SK-N-DZ (cell line): ENCODE measurements at regions not wholly inside any gene's neighbourhood (a gene's known extent, or its start where the extent isn't known, plus 50 kb on each side); places are given as distances from the start of the nearest gene placed in this dataset.

Source experiments
- DNase-seq: peaks from one replicate; pipeline ENCODE4 v3.0.0-alpha.2; 2015; ENCODE audit warnings: low spot score

DNA sequence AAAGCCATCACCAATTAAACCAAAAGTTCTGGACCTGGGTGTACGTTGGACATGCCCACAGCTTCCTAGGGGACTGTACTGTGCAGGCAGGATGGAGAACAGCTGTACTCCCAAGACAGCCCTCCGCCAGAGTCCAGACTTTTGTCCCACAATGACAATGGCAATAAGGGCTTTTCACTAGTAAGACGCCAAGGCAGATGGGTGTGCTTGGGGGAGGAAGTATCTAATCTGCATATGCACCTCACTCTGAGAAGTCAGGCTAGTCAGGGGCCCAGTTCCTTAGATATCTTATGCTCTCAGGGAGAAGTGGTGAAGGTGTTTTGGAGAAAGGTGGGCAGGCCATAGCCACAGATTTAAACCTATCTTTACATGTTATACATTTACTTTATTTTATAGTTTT lies 85.1 kb upstream of the USP47 start:
- DNase-seq, result no peak

DNA sequence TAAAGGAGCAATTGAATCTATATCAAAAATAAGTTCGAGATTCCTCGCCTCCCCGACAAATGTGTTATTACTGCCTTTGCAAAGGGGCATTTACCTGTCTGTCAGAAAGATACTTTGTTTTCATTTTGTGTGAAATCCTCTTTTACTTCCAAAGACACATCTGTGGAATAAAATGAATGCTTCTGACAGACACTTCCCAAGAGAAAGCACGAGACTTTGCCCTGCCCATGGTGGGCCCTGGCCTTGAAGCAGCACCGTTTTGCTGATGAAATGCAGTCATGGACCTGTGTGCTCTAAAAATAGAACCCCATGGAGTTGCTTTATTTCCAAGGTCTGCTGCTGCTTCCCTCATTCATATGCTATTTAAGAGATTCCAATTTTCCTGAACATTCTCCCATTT lies 85.9 kb upstream of the USP47 start:
- no peak for DNase-seq

DNA sequence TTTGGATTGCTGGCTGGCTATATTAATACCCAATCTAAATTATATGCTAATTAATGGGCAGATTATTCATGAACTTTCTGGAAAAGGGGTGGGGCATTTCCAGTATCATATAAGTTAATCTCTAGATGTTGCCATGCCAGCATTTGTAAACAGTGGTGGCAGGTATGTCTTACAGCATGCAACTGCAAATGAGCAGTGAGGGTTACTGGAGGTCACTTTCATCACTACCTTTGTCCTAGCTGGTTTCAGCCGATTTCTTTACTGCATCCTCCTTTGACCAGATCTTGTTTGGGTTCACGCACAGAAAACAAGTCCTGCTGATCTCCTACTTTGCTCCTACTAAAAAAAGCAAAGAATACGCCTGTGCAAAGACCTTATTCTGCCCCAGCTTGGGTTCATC lies 89.1 kb upstream of the USP47 start:
- DNase-seq, result no peak

DNA sequence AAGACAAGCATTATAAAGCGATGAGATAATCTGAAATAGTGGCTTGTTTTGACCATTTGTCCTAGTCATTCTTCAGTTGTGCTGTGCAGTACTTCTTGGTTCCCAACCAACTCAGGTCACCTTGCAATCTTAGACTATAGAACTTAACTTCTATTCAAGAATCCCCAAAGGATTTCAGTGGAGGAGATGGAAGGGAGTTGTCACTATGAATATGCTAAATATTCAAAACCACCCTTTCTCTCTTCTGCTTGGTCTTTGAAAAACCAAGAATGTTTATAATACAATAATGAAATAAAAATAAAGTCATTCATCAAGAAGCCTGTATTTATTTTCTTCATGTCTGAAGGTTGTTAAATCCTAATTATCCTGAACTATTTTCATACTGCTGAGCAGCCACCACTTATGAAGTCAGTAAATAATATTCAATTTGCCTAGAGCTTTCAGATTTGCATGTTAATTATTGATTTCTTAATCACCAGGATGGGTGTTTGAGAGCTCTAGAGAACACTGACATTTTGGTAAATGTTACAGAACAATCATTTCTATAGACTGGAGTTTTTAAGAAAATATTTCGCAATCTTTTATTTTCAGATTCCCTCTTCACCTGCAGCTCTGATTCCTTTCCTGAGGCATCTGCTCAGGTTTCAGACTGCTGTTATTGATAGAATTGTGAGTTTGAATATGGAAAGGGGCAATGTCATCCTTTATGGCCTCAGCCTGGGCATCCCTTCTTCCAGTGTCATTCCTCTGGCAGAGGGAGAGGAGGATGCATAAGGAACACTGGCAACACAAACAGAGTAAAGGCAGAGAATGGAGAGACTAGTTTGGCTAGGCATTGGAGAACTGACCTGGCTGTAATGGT lies 91.5 kb upstream of the USP47 start:
- DNase-seq, result no peak

DNA sequence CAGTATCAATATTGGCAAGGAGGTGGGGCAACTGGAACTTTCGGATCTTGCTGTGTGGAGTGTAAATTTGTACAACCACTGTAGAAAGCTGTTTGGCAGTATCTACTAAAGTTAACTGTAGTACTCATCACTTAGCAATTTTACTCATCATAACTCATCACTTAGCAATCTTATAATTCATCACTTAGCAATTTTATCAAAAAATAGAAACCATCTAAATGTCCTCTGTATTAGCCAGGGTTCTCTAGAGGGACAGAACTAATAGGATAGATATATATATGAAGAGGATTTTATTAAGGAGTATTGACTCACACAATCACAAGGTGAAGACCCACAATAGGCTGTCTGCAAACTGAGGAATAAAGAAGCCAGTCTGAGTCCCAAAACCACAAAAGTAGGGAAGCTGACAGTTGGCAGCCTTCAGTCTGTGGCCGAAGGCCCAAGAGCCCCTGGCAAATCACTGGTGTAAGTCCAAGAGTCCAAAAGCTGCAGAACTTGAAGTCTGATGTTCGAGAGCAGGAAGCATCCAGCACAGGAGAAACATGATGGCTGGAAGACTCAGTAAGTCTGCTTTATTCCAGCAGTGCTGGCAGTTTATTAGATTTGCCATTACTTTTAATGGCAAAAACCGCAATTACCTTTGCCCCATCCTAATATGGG lies 92.9 kb upstream of the USP47 start:
- no peak for DNase-seq

DNA sequence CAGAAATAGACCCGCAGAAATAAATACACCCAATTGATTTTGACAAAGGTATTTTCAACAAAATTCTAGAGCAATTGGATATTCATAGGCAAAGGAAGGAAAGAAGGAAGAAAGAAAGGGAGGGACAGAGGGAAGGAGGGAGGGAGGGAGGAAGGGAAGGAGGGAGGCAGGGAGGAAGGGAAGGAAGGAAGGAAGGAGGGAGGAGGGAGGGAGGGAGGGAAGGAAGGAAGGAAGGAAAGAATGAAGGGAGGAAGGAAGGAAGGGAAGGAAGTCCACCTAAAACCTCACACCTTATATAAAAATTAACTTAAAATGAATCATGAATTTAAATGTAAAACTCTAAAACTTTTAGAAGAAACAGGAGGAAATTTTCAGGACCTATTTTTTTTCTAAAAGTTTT lies 94.2 kb upstream of the USP47 start:
- no peak for DNase-seq

DNA sequence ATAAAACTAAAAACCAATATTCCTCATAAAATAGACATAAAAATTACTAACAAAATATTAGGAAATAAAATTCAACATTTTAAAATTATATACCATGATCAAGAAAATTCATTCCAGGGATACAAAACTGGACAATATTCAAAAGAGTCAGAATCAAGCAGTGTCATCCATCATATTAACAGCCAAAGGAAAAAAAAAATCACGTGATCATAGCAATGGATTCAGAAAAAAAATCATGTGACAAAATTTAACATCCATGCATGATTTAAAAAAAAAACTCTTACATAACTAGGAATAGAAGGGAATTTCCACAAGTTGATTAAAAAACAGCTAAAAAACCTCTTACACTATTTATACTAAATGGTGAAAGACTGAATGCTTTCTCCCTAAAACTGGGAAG lies 95.3 kb upstream of the USP47 start:
- DNase-seq, result no peak

DNA sequence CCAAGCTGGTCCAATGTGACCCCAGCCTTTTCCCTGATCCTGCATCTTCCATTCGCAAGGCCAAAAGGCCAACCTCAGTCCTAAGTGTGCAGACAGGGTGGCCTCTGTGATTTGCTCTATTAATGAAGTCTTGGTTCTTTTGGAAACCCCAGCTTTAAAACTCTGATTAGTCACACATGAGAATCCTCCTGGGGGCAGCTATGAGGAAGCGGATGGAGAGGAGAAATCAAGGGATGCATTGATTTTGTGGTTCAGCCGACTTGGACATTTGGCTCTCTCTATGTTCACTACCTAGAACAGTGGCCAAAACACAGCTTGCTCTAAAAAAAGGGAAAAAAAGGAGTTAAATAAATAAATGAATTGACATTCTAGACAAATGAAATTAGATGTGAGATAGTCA lies 98.6 kb upstream of the USP47 start:
- DNase-seq, result no peak

DNA sequence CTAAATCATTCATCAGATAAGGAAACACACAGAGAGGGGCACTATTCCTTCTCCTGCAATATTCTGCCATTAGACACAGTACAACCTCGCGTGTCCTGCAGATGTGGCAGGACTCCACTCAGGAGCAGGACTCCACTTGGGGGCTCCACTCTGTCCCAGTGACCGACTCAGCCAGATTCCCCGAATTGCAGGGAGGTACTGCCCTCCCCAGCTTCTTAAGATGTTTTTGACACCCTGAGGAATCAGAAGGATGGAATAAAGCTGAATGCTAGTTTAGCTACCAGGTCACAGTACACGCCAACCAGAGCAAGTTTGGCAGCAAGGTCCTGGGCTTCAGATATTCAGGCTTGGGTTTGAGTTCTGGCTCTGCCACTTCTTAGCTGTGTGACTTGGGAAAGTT lies 99.3 kb upstream of the USP47 start:
- no peak for DNase-seq

DNA sequence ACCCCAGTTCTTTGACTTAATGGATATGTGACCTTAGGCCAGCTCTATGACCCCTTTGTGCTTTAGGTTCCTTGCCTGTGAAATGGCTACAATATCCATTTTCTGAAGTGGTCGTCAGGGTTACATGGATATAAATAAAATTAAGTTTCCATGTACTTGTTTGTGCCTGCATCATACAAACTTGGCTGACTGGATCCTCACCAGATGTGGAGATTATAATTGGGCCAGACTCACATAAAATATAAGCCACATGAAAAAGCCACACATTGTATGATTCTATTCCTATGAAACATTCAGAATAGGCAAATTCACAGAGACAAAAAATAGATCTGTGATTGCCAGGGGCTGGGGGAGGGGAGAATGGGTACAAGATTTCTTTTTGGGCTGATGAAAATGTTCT lies 100.9 kb upstream of the USP47 start:
- no peak for DNase-seq

DNA sequence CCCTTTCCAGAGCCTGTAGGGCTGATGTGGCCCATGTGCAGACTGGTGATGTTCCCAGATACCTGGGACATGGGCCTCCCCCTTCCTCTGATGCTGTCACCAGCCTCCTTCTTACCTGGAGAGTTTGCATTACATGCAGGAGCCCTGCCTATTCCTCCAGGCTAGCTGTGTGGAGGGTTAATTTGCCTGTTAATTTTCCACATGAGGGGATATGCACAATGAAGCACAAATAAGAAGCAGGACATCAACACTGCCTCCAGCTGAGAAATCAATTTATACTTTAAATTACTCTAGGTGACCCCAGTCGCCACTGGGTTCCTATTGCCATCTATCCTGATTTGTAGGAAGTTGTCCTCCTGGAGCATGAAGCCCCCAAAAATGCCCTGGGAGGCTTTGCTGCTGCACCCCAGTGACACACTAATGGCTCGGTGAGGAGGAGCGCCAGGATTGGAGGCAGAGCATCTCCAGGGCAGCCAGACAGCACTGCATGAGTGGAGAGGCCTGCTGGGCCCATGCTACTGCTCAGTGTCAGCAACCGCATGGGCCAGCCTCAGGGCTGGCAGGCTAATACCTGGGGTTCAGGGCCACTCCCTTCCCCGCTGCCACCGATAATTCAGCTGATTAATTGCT lies 101.6 kb upstream of the USP47 start:
- no peak for DNase-seq

DNA sequence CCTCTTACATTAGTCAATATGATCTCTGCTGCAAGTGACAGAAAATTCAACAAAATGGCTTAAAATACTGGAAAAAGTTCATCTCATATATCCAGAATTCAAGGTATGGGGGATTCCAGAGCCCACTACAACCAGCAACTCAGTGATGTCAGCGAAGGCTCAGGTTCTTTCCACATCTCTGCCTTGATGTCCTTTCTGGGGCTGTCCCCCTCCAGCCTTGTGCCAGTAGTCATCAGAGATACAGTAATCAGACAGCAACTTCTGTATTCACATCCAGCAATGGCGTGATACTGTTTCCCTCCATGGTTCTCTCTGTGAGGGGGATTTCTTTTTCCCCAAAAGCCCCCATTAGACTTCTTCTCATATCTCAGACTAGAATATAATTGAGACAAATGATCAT lies 103.4 kb upstream of the USP47 start:
- no peak for DNase-seq

DNA sequence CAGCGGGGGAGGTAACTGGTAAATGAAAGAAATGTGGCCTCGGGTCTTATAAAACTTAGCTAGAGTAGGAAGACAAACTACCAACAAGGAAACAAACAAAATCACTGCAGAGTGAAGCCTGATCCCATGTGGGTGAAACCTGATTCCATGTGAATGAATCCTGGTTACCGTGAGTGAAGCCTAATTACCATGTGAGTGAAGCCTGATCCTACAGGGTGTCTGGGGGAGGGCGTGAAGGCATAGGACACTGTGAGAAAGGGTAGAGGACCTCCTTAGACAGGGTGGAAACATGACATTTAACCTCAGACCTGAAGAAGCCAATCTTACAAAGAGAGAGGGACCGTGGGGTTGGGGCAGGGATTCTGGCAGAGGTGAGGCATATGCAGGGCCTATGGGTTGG lies 106.2 kb upstream of the USP47 start:
- DNase-seq, result no peak

DNA sequence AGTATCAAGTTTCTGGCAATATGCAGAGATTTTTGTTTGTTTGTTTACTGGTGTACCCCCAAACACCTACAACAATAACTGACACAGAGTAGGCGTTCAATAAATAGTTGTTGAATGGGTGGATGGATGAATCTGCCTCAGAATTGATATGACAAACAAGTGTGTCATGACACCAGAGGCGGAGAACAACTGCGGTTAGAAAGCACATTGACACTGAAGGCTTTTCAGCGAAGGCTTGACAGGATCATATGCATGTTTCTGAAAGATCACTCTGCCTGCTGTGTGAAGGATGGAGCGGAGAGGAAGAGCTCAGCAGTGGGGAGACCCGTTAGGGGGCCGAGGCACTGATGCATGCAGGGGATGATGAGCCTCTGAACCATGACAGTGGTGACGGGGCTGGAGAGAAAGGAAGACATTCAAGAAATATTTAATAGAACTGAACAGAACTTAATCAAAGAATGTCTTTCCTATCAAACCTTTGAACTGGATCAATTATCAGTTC lies 108.5 kb upstream of the USP47 start:
- DNase-seq, result no peak

DNA sequence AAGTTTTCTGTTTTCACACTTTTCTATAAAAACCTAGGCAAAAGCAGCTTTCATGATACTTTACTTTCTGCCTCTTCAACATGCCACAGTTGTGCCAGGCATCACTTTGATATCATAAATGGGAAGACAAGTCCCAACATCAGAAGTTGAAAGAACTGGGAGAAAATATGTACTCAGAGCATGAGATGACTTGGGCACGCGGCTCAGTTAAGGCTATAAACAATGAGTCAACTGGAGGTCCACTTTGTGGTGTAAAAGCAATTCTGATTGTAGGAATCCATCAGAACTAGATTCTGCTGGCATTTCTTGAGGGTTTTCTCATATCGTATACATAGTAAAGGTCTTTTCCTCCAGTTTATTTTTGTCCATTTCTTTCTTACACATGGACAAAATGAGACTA lies 109.7 kb upstream of the USP47 start:
- DNase-seq, result no peak

DNA sequence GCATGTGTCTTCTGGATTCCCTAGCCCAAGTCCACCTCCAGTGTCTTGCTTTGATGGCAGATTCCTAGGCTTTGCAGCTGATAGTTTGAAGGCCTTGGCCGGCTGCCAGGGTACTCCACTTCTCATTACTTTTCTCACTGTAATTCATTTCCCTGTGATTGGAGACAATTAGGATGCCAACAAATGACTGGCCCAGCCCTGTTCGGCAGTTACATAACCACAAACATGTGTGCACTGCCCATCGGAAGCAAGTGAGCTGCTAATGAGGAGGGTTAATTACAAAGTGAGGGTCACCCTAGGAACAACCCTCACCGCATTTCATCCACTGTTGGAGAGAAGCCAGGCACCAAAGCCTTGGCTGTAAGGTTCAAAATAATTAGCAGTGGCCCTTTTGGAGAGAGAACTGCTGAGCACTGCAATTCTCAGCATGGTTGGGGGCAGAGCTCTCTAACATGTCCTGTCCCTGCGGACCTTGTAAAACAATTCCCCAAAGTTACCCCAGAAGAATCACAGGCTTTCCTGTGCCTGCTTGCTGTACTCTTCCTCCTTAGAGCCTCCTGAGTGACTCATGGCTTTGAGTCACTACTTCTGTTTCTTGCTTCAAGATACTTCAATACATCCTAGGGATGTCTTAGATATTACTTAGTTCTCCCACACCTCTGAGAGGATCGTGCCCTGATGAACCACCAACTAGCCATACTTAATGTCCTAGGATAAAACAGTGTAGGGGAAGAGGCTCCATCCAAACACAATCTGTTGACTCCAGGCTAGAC lies 109.7 kb upstream of the GALNT18 start:
- DNase-seq, result no peak

DNA sequence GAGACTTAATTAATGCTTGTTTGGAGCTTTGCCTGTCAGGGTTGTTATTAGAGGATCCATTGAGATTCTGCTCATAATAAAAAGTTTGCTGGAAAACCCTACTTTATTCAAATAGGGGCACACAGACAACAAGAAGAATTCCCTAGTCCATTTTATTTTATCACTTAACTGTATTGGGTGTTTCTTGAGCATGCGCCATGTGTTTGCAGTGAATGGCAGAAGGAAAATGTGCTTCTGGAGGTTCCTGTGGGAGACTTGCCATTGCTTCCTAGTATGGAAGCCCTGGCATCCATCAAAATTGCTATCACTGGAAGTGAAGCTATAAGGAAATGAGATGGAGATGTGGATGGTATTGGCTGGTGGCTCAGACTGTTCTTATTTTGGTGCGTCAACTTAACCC lies 106.6 kb upstream of the GALNT18 start:
- DNase-seq, result no peak

DNA sequence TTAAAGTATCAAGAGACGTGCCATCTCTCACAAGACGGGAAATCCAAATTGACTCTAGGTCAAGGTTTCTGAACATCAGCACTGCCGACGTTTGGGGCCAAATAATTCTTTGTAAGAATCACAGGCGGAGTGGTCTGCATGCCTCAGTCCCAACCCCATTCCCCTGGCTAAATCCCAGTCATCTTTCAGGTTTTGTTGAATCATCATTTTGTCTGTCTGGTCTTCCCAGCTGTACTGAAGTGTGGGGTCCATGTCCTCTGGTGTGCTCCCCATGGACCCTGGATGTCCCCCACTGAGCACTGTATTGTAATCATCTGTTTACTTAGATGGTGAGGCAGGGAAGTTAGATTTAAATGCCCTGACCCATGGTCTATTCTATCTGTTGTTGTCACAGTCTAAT lies 103.6 kb upstream of the GALNT18 start:
- DNase-seq, result no peak

DNA sequence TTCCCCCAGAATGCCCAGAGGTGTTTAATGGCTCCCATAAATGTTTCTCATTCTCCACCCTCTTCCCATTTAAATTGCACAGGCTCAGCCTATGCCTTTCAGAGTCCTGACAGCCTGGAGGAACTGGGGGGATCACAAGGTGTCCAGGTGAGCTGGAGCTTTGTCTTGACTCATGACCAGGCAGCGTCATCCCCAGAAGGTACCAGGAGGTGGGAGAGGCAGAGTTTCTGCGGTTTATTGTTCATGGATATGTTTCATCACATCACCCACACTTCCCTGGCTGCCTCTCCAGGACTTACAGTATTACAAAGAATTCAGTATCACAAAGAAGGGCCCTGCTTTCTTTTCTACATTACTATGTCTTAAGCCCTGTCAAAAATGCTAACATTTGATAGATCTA lies 103.2 kb upstream of the GALNT18 start:
- DNase-seq, result no peak

DNA sequence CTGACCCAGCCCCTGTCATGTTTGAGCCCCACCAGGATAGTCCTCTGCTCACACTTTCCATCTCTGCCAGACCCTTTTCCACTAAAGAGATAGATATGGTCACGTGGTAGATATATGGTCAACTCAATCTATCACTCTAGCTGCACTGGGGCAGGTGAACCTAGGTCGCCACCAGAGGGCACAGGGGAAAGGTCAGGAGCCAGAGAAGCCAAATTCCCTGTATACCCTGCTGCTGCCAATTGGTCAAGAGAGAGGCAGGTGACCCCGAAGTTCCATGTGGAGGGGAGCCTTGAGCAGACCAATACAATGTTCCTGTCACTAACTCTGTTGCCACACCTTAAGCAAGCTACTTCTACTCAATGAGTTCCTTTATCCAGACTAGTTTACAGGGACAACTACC lies 101.1 kb upstream of the GALNT18 start:
- DNase-seq, result no peak

DNA sequence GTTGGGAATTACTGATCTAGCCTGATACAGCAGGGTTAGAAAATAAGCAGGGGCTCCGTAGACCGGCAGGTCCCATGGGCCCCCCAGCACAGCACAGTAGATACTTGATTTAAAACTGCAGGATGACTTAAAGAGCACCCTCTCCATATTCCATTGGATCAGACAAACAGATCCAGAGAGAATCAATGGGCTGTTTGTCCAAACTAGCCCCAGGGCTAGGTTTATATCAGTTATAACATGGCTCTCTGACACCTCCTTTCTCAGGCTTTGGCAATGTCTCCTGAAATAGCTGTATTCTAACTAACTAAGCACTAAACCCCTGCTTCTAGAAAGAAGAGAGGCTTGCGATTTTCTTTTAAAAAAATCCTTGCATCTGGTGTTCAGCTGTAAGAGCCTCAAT lies 100.4 kb upstream of the GALNT18 start:
- no peak for DNase-seq

DNA sequence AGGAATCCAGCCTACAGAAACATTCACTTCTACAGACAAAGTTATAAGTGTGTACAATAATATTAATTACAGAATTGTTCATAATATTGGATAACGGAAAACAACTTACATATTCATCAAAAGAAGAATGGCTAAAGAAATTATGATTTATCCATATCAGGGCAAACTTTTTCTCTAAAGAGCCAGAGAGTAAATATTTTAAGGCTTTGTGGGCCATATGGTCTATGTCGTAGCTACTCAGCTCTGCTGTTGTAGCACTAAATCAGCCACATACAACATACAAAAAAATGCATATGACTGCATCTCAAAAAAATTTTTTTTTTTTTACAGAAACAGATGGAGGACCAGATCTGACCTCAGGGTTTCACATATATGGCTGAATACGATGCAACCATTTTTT lies 96.7 kb upstream of the GALNT18 start:
- DNase-seq, result no peak
